GM18867 (cell line): ENCODE measurements at regions not wholly inside any gene's neighbourhood (a gene's known extent, or its start where the extent isn't known, plus 50 kb on each side); places are given as distances from the start of the nearest gene placed in this dataset.

ENCODE experiments used
- ATAC-seq: cut with Tn5 transposase; IDR thresholded peaks from one replicate; pipeline ENCODE4 v1.9.1; 2021; ENCODE audit warnings: mild to moderate bottlenecking, moderate library complexity; ENCODE audit not compliant: unreplicated experiment

GRCh38 chr1:219805191-219805590 lies 123.2 kb downstream of the SLC30A10 start:
- ATAC-seq: no peak

GRCh38 chr1:219801156-219801820 lies 127.1 kb downstream of the SLC30A10 start:
- no peak for ATAC-seq

GRCh38 chr1:219798283-219799030 lies 129.9 kb downstream of the SLC30A10 start:
- no peak for ATAC-seq

- ATAC-seq: no peak
These were observed 130.7 kb downstream of the SLC30A10 start for GRCh38 chr1:219797683-219798082.

GRCh38 chr1:219797009-219797408 lies 131.3 kb downstream of the SLC30A10 start:
- no peak for ATAC-seq

- no peak for ATAC-seq
These were observed 132.9 kb downstream of the SLC30A10 start for GRCh38 chr1:219795363-219795917.

GRCh38 chr1:219794085-219794743 lies 134.1 kb downstream of the SLC30A10 start:
- peak; percentile 45 for ATAC-seq

- ATAC-seq: no peak
These were observed 135.9 kb downstream of the SLC30A10 start for GRCh38 chr1:219792337-219793021.

- no peak for ATAC-seq
These were observed 136.6 kb downstream of the SLC30A10 start for GRCh38 chr1:219791766-219792165.

GRCh38 chr1:219790834-219791615 lies 137.3 kb downstream of the SLC30A10 start:
- ATAC-seq: no peak

GRCh38 chr1:219788700-219789099 lies 139.7 kb downstream of the SLC30A10 start:
- no peak for ATAC-seq

- ATAC-seq: no peak
These were observed 140.3 kb downstream of the SLC30A10 start for GRCh38 chr1:219788091-219788490.

- no peak for ATAC-seq
These were observed 143.5 kb downstream of the SLC30A10 start for GRCh38 chr1:219784660-219785381.

- ATAC-seq: no peak
These were observed 144.6 kb downstream of the SLC30A10 start for GRCh38 chr1:219783605-219784235.

GRCh38 chr1:219782929-219783328 lies 145.4 kb downstream of the SLC30A10 start:
- ATAC-seq: no peak

GRCh38 chr1:219782311-219782710 lies 146.0 kb downstream of the SLC30A10 start:
- no peak for ATAC-seq

- ATAC-seq: no peak
These were observed 146.9 kb downstream of the SLC30A10 start for GRCh38 chr1:219781491-219781890.

- ATAC-seq: no peak
These were observed 149.5 kb downstream of the SLC30A10 start for GRCh38 chr1:219778793-219779369.

- no peak for ATAC-seq
These were observed 150.2 kb downstream of the SLC30A10 start for GRCh38 chr1:219778110-219778509.
